ENCODE measurements at regions not wholly inside any gene's neighbourhood (a gene's known extent, or its start where the extent isn't known, plus 50 kb on each side); places are given as distances from the start of the nearest gene placed in this dataset.

DNA sequence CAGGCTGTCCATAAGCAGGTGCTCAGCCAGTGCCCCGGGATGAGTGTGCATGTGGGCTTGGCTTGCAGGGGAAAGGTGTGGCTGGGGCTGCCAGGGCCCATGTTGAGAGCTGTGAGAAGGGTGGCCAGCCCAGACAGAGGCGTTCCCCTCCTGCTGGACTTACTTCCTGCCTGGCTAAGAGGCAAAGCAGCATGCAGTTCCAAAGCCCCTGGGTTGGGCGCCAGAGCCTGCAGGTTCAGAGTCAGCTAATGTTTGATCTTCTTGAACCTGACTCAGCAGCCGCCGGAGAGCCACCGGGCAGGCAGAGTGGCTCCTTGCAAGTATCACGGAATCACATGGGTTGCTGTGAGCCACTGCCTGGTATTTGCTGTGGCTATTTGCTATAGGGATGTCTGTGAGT, 168.4 kb upstream of the MAP1B start:
- Histone ChIP-seq H3K4me3 (no peak overlapping the region), H3K9me3 (no peaks in the 10 kb centered on the region), H3K27ac (no peak overlapping the region), H3K4me1 (no peaks in the 10 kb centered on the region), H3K27me3 (ENCODE audit: insufficient read depth in 3 of 3, low read length in 2 of 3) (no peaks in the 10 kb centered on the region), H3K36me3 (ENCODE audit: insufficient read depth in 1 of 2, low read depth in 1 of 2) (no peaks in the 10 kb centered on the region)
- no peak for ATAC-seq
- TF ChIP-seq, protein P1, sequence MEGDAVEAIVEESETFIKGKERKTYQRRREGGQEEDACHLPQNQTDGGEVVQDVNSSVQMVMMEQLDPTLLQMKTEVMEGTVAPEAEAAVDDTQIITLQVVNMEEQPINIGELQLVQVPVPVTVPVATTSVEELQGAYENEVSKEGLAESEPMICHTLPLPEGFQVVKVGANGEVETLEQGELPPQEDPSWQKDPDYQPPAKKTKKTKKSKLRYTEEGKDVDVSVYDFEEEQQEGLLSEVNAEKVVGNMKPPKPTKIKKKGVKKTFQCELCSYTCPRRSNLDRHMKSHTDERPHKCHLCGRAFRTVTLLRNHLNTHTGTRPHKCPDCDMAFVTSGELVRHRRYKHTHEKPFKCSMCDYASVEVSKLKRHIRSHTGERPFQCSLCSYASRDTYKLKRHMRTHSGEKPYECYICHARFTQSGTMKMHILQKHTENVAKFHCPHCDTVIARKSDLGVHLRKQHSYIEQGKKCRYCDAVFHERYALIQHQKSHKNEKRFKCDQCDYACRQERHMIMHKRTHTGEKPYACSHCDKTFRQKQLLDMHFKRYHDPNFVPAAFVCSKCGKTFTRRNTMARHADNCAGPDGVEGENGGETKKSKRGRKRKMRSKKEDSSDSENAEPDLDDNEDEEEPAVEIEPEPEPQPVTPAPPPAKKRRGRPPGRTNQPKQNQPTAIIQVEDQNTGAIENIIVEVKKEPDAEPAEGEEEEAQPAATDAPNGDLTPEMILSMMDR (IDR thresholded peaks at IDR 0.05), result no peak
- intact Hi-C loops (cut with DNase I), result no loop called here
- no peak for DNase-seq
- 40 to 60% (median 48%) methylated on average over 7 of the region's 7 CpGs for WGBS, 3 donors

DNA sequence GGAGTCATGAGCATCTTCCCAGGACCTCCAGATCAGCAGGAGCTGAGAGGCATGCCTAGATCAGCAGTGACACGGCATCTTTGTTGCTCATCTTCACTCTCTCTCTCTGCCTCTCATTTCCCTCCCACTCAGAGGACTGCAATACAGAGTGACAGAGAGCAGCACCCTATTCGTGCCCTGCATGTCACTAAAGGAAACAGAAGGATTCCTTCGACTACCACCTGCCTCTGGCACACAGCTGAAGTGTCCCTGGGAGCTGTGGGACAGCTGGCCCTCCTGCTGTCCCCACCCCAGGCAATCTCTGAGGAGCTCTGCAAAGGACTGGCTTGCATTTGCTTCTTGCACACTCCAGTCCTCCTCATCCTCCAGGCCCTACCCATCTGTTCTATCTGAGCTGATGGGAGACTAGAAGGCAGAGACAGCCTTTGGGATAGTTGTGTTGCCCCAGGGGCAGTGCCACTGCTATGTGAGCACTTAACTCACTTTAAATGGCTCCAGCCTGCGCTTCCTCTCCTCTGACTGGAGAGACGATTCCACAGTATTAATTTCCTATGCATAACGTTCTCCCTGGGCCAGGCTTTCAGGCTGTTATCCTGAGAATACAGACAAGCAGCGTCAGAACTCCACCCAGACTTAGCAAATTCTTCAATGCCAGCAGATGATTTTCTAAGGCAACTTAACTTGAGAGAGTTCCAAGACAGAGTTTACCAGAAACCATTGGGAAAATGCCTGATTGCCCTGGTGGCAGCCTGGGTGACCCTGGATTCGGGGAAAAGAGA, 167.6 kb upstream of the MAP1B start:
- WGBS, 3 donors, result 19 to 34% (median 23%) methylated on average over 8 of the region's 8 CpGs

DNA sequence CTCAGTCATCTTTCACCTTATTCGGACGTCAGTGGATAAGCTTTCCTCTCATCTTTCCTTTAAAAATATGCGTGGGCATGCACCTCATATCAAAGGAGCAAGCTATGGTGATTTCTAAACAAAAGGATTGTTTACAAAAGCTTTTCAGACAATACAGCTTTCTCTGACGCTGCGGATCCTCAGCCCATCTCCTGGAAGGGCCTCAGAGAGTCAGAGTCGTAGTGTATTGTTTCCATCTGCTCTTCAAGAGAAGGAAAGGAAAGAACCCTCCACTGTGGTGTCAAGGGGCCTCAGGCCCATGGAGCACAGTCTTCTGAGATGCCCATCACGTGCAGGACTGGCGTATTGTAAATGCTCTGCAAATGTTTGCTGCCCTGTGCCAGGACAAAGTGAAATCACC, 163.4 kb upstream of the MAP1B start:
- intact Hi-C loops (cut with DNase I), result no loop called here
- H3K27me3 ChIP-seq (ENCODE audit: insufficient read depth in 3 of 3, low read length in 2 of 3), result no peaks in the 10 kb centered on the region
- WGBS, 3 donors, result 50 to 55% (median 52%) methylated on average over 8 of the region's 8 CpGs
- H3K4me1 ChIP-seq, result no peaks in the 10 kb centered on the region
- no peak overlapping the region for H3K27ac ChIP-seq
- H3K9me3 ChIP-seq, result no peaks in the 10 kb centered on the region
- no peak for DNase-seq
- no peak for ATAC-seq
- TF ChIP-seq, protein P1 (IDR thresholded peaks at IDR 0.05), result no peak
- no peak overlapping the region for H3K4me3 ChIP-seq
- no peaks in the 10 kb centered on the region for H3K36me3 ChIP-seq (ENCODE audit: insufficient read depth in 1 of 2, low read depth in 1 of 2)

More for the DNA sequence above, 167.6 kb upstream of the MAP1B start:
- no peak for DNase-seq
- Histone ChIP-seq H3K27me3 (ENCODE audit: insufficient read depth in 3 of 3, low read length in 2 of 3) (no peaks in the 10 kb centered on the region), H3K4me3 (no peak overlapping the region), H3K9me3 (no peaks in the 10 kb centered on the region), H3K27ac (no peak overlapping the region), H3K4me1 (no peaks in the 10 kb centered on the region), H3K36me3 (ENCODE audit: insufficient read depth in 1 of 2, low read depth in 1 of 2) (no peaks in the 10 kb centered on the region)
- TF ChIP-seq, protein P1 (IDR thresholded peaks at IDR 0.05), result no peak
- intact Hi-C loops (cut with DNase I), result no loop called here
- no peak for ATAC-seq

DNA sequence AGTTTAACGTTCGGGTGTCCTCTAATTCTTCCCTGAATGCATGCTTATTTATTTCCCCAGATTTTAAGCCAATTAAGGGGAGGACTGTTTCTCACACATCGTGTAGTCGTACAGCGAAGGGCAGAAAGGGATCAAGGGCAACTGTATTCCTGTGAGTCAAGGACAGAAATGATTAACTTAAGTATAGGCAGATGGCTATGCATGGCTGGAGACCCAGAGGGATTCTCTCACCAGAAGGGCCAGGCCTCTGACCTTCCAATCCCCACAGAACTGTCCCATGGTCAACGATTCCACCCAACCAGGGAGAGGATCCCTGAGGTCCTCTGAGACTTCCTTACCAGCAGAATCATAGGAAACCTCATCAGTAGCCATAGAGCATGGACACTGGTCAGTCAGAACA, 161.8 kb upstream of the MAP1B start:
- Histone ChIP-seq H3K4me1 (no peaks in the 10 kb centered on the region), H3K36me3 (ENCODE audit: insufficient read depth in 1 of 2, low read depth in 1 of 2) (no peaks in the 10 kb centered on the region), H3K27ac (no peak overlapping the region), H3K9me3 (no peaks in the 10 kb centered on the region), H3K27me3 (ENCODE audit: insufficient read depth in 3 of 3, low read length in 2 of 3) (no peaks in the 10 kb centered on the region), H3K4me3 (no peak overlapping the region)
- no peak for DNase-seq
- intact Hi-C loops (cut with DNase I), result no loop called here
- no peak for ATAC-seq
- TF ChIP-seq, protein P1 (IDR thresholded peaks at IDR 0.05), result no peak
- 73 to 86% (median 84%) methylated on average over 6 of the region's 6 CpGs for WGBS, 3 donors
